Ascending aorta (tissue), 2 donors: ENCODE measurements at regions not wholly inside any gene's neighbourhood (a gene's known extent, or its start where the extent isn't known, plus 50 kb on each side); places are given as distances from the start of the nearest gene placed in this dataset.

Source experiments
- DNase-seq, 2 donors: peaks; one replicate each; pipeline ENCODE4 v3.0.0-alpha.2; 2019; ENCODE audit warnings: low spot score in 2 of 2
- H3K27ac ChIP-seq, 2 donors: fragments of 200-600 bp; sonication (generic); one replicate each; pipeline ENCODE4 v1.5.1; 2016 to 2017; ENCODE audit warnings: mild to moderate bottlenecking in 1 of 2
- H3K27me3 ChIP-seq: fragments of 200-600 bp; sonication (generic); one replicate; pipeline ENCODE4 v1.5.1; 2017
- H3K36me3 ChIP-seq, 2 donors: fragments of 200-600 bp; sonication (generic); one replicate each; pipeline ENCODE4 v1.5.1; 2016
- H3K4me1 ChIP-seq, 2 donors: fragments of 200-600 bp; sonication (generic); one replicate each; pipeline ENCODE4 v1.5.1; 2016 to 2017; ENCODE audit warnings: mild to moderate bottlenecking in 1 of 2
- H3K4me3 ChIP-seq, 2 donors: fragments of 200-600 bp; sonication (generic); one replicate each; pipeline ENCODE4 v1.5.1; 2016 to 2017; ENCODE audit warnings: mild to moderate bottlenecking in 1 of 2
- H3K9me3 ChIP-seq, 2 donors: fragments of 200-600 bp; sonication (generic); one replicate each; pipeline ENCODE4 v1.5.1; 2016
- CTCF ChIP-seq, 3 experiments: fragments of 200-600 bp in 2 of 3; fragments of 450-650 bp in 1 of 3; sonication (generic) in 2 of 3; IDR thresholded peaks; one replicate each; pipeline ENCODE4 v1.5.1; 2016 to 2019; ENCODE audit warnings: antibody characterized with exemption in 3 of 3, mild to moderate bottlenecking in 1 of 3, moderate library complexity in 1 of 3
- intact Hi-C: fragments of 100-400 bp; cut with DNase I; formaldehyde crosslinking; loops from one replicate; pipeline ENCODE4 v1.15.1; 2023

DNA sequence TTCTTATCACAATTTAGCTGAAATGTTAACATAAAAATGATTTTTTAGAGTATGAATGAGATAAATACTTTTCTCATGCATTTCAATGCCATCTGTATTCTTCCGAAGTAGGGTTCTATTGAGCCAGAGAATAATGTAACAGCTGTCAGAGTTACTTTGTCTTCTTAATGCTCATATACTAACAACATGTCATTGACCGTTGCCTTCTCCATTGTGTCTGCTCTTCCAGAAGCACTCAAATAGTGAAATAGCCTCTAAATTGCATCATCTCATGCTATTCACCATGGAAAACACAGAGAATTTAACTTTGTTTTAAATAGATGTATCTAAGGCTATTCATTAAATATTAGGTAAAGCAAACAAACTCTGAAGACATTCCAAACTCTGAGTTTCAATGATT lies 1875.9 kb upstream of the CDH9 start:
- no peak for DNase-seq
- Histone ChIP-seq H3K27me3 (no peaks in the 10 kb centered on the region), H3K4me3 (no peak overlapping the region), H3K36me3 (no peaks in the 10 kb centered on the region), H3K9me3 (peaks cover 0 to 5% of the 10 kb centered on the region in 2 donors), H3K4me1 (no peaks in the 10 kb centered on the region), H3K27ac (no peak overlapping the region)
- TF ChIP-seq CTCF (IDR thresholded peaks at IDR 0.05): no peak
- intact Hi-C loops: no loop called here

DNA sequence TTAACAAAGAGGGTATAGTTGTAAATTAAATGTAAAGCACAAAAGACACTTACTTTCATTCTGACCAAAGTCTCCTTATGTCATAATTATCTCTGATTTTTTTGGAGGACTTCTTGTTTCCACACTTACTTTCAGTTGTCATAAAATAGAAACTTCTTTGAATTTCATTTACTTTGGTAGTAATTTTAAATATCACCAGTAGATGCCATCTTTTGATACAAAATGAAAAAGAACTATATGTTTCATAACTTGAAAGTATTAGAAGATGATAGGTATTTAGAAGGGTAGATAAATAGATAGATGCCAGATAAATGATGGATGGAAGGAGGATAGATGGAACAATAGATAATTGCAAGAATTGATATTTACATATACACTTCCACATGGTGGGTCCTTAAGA lies 1865.3 kb upstream of the CDH9 start:
- DNase-seq: no peak
- no peak overlapping the region for H3K27ac ChIP-seq
- H3K9me3 ChIP-seq: no peaks in the 10 kb centered on the region
- no peaks in the 10 kb centered on the region for H3K27me3 ChIP-seq
- no peak for TF ChIP-seq CTCF (IDR thresholded peaks at IDR 0.05)
- H3K36me3 ChIP-seq: no peaks in the 10 kb centered on the region
- intact Hi-C loops: no loop called here
- no peak overlapping the region for H3K4me3 ChIP-seq
- H3K4me1 ChIP-seq: no peaks in the 10 kb centered on the region

DNA sequence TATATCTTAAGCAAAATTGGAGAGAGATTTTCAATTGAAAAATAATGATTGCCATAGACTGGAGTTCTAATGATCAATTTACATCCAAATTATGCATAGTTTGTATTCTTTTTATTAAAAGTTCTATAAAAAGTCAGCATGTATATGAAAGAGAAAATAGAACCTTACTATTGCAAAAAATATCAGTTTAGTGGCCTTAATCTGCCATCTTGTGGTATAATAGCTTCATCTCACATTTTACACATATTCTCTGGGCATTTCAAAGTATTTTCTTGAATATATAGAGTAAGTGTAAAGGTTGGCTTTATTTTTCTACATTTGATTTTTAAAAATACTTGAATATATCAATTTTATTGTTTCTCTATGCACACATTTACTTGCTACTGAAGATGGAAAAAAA lies 1858.6 kb upstream of the CDH9 start:
- no peak overlapping the region for H3K4me3 ChIP-seq
- H3K27me3 ChIP-seq: no peaks in the 10 kb centered on the region
- no peaks in the 10 kb centered on the region for H3K36me3 ChIP-seq
- H3K27ac ChIP-seq: no peak overlapping the region
- intact Hi-C loops: no loop called here
- H3K4me1 ChIP-seq: no peaks in the 10 kb centered on the region
- no peak for TF ChIP-seq CTCF (IDR thresholded peaks at IDR 0.05)
- H3K9me3 ChIP-seq: no peaks in the 10 kb centered on the region
- no peak for DNase-seq

- no peak for TF ChIP-seq CTCF (IDR thresholded peaks at IDR 0.05)
- intact Hi-C loops: no loop called here
- peaks cover 0 to 5% of the 10 kb centered on the region in 2 donors for H3K9me3 ChIP-seq
- no peaks in the 10 kb centered on the region for H3K36me3 ChIP-seq
- H3K27me3 ChIP-seq: no peaks in the 10 kb centered on the region
- no peak for DNase-seq
- no peaks in the 10 kb centered on the region for H3K4me1 ChIP-seq
- H3K4me3 ChIP-seq: no peak overlapping the region
- H3K27ac ChIP-seq: no peak overlapping the region
Observed at GRCh38 chr5:28880936-28881335, 1842.5 kb upstream of the CDH9 start.

GRCh38 chr5:28877050-28877449 lies 1838.7 kb upstream of the CDH9 start:
- H3K36me3 ChIP-seq: no peaks in the 10 kb centered on the region
- TF ChIP-seq CTCF (IDR thresholded peaks at IDR 0.05): no peak
- no peaks in the 10 kb centered on the region for H3K4me1 ChIP-seq
- DNase-seq: no peak
- intact Hi-C loops: no loop called here
- no peak overlapping the region for H3K4me3 ChIP-seq
- H3K9me3 ChIP-seq: no peaks in the 10 kb centered on the region
- H3K27me3 ChIP-seq: no peaks in the 10 kb centered on the region
- no peak overlapping the region for H3K27ac ChIP-seq

- no peak overlapping the region for H3K4me3 ChIP-seq
- TF ChIP-seq CTCF (IDR thresholded peaks at IDR 0.05): no peak
- H3K27ac ChIP-seq: no peak overlapping the region
- intact Hi-C loops: no loop called here
- H3K27me3 ChIP-seq: no peaks in the 10 kb centered on the region
- H3K36me3 ChIP-seq: no peaks in the 10 kb centered on the region
- no peaks in the 10 kb centered on the region for H3K4me1 ChIP-seq
- DNase-seq: no peak
- H3K9me3 ChIP-seq: no peaks in the 10 kb centered on the region
Observed at GRCh38 chr5:28864006-28864405, 1825.6 kb upstream of the CDH9 start.
